Breast epithelium (tissue), 4 donors: ENCODE measurements at regions not wholly inside any gene's neighbourhood (a gene's known extent, or its start where the extent isn't known, plus 50 kb on each side); places are given as distances from the start of the nearest gene placed in this dataset.
"Not testable (repeated sequence)": the region's sequence is repeated elsewhere in the genome, so short reads cannot be mapped to it uniquely, and the experiment has no call there.

Experiments
- DNase-seq, 2 donors: peaks; one replicate each; pipeline ENCODE4 v3.0.0-alpha.2; 2019; ENCODE audit warnings: low spot score in 2 of 2
- H3K27ac ChIP-seq, 2 donors: fragments of 200-600 bp; sonication (generic) in 1 of 2; one replicate each; pipeline ENCODE4 v1.5.1; 2016 to 2019; ENCODE audit warnings: mild to moderate bottlenecking in 1 of 2
- H3K27me3 ChIP-seq, 2 donors: fragments of 200-600 bp; sonication (generic) in 1 of 2; one replicate each; pipeline versions ENCODE4 v1.5.1 to v1.6.0; 2017 to 2019; ENCODE audit warnings: control low read depth in 1 of 2, mild to moderate bottlenecking in 1 of 2
- H3K36me3 ChIP-seq: fragments of 200-600 bp; one replicate; pipeline ENCODE4 v1.5.1; 2019
- H3K4me1 ChIP-seq, 2 donors: fragments of 200-600 bp; sonication (generic); one replicate each; pipeline ENCODE4 v1.5.1; 2016 to 2019; ENCODE audit warnings: control low read depth in 1 of 2
- H3K4me3 ChIP-seq, 3 donors: fragments of 200-600 bp; sonication (generic); 1 replicate in 2 of 3; 2 replicates in 1 of 3; pipeline ENCODE4 v1.5.1; 2016 to 2019; ENCODE audit warnings: mild to moderate bottlenecking in 3 of 3, moderate library complexity in 2 of 3
- H3K9me3 ChIP-seq, 2 donors: fragments of 200-600 bp; sonication (generic) in 1 of 2; one replicate each; pipeline ENCODE4 v1.5.1; 2016 to 2019; ENCODE audit warnings: control low read depth in 1 of 2
- CTCF ChIP-seq, 3 donors: fragments of 450-650 bp; IDR thresholded peaks; one replicate each; pipeline ENCODE4 v1.5.1; 2016 to 2017; ENCODE audit warnings: antibody characterized with exemption in 3 of 3, mild to moderate bottlenecking in 3 of 3, moderate library complexity in 3 of 3
- POLR2A ChIP-seq: fragments of 450-650 bp; IDR thresholded peaks from one replicate; pipeline ENCODE4 v1.6.1; 2016; ENCODE audit warnings: antibody characterized with exemption, mild to moderate bottlenecking, moderate library complexity
- POLR2AphosphoS5 ChIP-seq, 3 donors: sonication (generic); formaldehyde crosslinking; IDR thresholded peaks; one replicate each; pipeline ENCODE4 v1.6.1; 2017; ENCODE audit warnings: antibody characterized with exemption in 3 of 3
- intact Hi-C: fragments of 100-400 bp; cut with DNase I; formaldehyde crosslinking; loops from one replicate; pipeline ENCODE4 v1.15.1; 2023; ENCODE audit warnings: low total_unique reads

DNA sequence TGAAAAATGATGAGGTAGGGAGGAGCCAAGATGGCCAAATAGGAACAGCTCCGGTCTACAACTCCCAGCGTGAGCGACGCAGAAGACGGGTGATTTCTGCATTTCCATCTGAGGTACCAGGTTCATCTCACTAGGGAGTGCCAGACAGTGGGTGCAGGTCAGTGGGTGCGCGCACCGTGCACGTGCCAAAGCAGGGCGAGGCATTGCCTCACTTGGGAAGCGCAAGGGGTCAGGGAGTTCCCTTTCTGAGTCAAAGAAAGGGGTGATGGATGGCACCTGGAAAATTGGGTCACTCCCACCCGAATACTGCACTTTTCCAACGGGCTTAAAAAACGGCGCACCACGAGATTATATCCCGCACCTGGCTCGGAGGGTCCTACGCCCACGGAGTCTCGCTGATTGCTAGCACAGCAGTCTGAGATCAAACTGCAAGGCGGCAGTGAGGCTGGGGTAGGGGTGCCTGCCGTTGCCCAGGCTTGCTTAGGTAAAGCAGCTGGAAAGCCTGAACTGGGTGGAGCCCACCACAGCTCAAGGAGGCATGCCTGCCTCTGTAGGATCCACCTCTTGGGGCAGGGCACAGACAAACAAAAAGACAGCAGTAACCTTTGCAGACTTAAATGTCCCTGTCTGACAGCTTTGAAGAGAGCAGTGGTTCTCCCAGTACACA, 230.5 kb downstream of the GOLGA6L6 start:
- H3K4me3 ChIP-seq, DNase-seq, H3K36me3 ChIP-seq, H3K27me3 ChIP-seq, H3K4me1 ChIP-seq, intact Hi-C loops, H3K27ac ChIP-seq: not testable (repeated sequence)
- H3K9me3 ChIP-seq = peaks cover 4 to 10% of the 10 kb centered on the region in 2 donors

DNA sequence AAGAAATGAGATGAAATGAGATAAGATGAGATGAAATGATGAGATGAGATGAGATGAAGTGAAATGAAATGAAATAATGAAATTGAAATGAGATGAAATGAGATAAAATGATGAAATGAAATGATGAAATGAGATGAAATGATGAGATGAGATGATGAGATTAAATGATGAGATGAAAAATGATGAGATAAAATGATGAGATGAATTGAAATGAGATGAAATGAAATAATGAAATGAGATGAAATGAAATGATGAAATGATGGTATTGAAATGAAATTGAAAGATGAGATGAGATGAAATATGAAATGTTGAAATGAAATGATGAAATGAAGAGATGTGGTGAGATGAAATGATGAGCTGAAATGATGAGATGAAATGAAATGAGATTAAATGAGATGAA, 231.0 kb downstream of the GOLGA6L6 start:
- H3K4me1 ChIP-seq = no peaks in the 10 kb centered on the region
- no peak for DNase-seq
- H3K27me3 ChIP-seq = no peaks in the 10 kb centered on the region
- H3K9me3 ChIP-seq = peaks cover 4 to 6% of the 10 kb centered on the region in 2 donors
- no peaks in the 10 kb centered on the region for H3K36me3 ChIP-seq
- H3K4me3 ChIP-seq = no peak overlapping the region
- no peak for TF ChIP-seq POLR2AphosphoS5 (IDR thresholded peaks at IDR 0.05)
- TF ChIP-seq CTCF (IDR thresholded peaks at IDR 0.05) = no peak
- no peak for TF ChIP-seq POLR2A
- no peak overlapping the region for H3K27ac ChIP-seq
- intact Hi-C loops = no loop called here

DNA sequence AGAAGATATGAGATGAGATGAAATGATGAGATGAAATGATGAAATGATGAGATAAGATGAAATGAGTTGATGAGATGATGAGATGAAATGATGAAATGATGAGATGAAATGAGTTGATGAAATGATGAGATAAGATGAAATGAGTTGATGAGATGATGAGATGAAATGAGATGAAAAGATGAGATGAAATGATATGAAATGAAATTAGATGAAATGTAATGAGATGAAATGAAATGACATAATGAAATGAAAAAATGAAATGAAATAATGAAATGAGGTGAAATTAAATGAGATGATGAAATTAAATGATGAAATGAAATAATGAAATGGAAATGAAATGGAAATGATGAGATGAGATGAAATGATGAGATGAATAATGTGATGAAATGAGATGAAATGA, 231.6 kb downstream of the GOLGA6L6 start:
- H3K9me3 ChIP-seq, intact Hi-C loops, DNase-seq, H3K27ac ChIP-seq, H3K27me3 ChIP-seq, H3K36me3 ChIP-seq, H3K4me1 ChIP-seq, H3K4me3 ChIP-seq: not testable (repeated sequence)

DNA sequence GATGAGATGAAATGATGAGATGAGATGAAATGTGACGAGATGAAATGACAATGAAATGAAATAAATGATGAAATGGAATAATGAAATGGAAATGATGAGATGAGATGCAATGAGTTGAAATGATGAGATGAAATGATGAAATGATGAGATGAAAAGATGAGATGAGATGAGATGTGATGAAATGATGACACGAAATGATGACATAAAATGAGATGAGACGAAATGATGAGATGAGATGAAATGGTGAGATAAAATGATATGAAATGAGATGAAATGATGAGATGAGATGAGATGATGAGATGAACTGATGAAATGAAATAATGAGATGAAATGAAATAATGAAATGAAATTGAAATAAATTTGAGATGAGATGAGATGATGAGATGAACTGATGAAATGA, 232.2 kb downstream of the GOLGA6L6 start:
- H3K9me3 ChIP-seq, H3K36me3 ChIP-seq, intact Hi-C loops: not testable (repeated sequence)

GRCh38 chr15:20308027-20308690, 233.4 kb downstream of the GOLGA6L6 start:
- H3K27me3 ChIP-seq, intact Hi-C loops, H3K4me3 ChIP-seq, H3K36me3 ChIP-seq, H3K4me1 ChIP-seq, H3K9me3 ChIP-seq, H3K27ac ChIP-seq, DNase-seq: not testable (repeated sequence)

More for the DNA sequence above, 232.2 kb downstream of the GOLGA6L6 start:
- H3K4me3 ChIP-seq, H3K27me3 ChIP-seq, DNase-seq, H3K4me1 ChIP-seq, H3K27ac ChIP-seq: not testable (repeated sequence)

DNA sequence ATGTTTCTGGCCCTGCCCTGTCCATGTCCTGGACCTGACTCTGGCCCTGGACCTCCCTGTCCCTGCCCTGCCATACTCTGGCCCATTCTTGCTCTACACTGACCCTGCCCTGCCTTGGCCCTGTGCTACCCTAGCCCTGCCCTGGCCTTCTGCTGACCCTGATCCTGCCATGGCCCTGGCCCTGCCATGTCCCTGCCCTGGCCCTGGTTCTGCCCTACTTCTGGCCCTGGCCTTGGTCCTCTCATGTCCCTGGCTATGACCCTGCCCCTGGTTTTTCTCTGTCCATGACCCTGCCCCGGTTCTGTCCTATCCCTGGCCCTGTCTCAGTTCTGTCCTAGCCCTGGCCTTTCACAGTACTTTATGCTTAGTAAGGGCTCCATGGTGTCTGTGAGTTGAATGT, 234.5 kb downstream of the GOLGA6L6 start:
- H3K36me3 ChIP-seq, DNase-seq, H3K9me3 ChIP-seq, H3K27ac ChIP-seq, H3K4me1 ChIP-seq, H3K4me3 ChIP-seq, H3K27me3 ChIP-seq, intact Hi-C loops: not testable (repeated sequence)

GRCh38 chr15:20306497-20307106, 235.0 kb downstream of the GOLGA6L6 start:
- H3K9me3 ChIP-seq, H3K27me3 ChIP-seq, H3K36me3 ChIP-seq, H3K4me3 ChIP-seq, intact Hi-C loops, H3K4me1 ChIP-seq, H3K27ac ChIP-seq: not testable (repeated sequence)
- DNase-seq = peak in 1 of 2 donors; percentile 14

DNA sequence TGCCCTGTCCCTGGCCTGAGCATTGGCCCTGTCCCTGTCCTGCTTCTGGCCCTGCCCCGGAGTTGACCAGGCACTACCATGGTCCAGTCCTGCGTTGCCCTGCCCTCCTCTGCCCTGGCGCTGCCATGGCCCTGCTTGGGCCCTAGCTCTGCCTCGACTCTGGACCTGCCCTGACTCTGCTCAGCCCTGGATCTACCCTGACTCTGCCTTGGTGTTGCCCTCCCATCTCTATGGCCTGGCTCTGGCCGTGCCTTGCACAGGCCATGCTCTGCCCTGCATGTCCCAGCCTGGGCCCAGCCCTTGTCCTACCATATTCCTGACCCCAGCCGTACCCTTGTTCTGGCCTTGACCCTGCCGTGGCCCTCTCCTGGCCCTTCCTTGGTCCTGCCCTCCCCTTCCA, 235.7 kb downstream of the GOLGA6L6 start:
- H3K27ac ChIP-seq, H3K36me3 ChIP-seq, intact Hi-C loops, H3K4me1 ChIP-seq, H3K4me3 ChIP-seq, H3K27me3 ChIP-seq, H3K9me3 ChIP-seq: not testable (repeated sequence)
- peak in 1 of 2 donors; percentile 13 for DNase-seq

DNA sequence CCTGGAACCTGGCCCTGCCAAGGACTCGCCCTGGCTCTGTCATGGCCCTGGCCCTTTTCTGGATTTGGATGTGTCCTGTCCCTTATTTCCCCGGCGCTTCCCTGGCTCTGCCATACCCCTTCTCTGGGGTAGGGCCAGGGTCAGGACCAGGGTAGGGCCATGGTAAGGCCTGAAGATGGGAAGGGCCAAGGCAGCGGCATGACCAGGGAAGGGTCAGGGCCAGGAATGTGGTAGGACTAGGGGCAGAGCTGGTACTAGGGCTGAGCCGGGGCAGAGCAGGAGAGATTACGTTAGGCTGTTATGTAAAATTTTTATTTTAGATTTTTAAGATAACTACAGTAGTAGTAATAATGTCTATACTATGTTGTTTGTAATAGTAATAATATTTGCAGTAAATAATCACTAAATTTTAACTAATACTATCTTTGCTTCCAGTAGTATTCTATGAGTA, 236.6 kb downstream of the GOLGA6L6 start:
- H3K36me3 ChIP-seq, H3K4me1 ChIP-seq, intact Hi-C loops, H3K27ac ChIP-seq, H3K27me3 ChIP-seq, H3K9me3 ChIP-seq, H3K4me3 ChIP-seq: not testable (repeated sequence)
- peak in 1 of 2 donors; percentile 12 for DNase-seq

DNA sequence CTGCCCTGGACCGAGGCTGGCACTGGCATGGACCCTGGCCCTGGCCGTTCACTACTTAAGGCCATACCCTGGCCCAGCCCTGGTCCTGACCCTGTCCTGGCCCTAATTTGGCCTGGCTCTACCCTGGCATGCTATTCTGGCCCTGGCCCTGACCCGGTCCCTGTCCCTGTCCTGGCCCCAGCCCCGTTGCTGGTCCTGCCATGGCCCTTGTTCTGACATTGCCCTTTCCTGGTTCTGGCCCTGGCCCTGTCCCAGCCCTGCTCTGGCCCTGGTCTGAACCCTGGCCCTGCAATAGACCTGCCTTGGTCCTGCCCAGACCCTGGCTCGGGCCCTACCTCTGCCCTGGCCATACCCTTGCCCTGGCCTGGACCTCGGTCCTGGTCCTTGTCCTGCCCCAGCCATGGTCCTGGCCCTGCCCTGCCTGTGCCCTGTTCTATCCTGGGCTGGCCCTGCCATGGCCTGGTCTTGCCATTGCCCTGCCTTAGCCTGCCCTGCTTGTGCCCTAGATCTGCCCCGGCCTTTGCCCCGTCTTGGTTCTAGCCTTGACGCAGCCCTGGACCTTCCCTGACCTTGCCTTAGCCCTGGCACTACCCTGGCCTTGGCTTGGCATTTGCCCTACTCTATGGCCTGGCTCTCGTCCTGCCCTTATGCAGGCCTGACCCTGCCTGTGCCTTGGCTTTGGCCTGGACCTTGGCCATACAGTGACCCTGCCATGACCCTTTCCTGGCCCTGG, 237.2 kb downstream of the GOLGA6L6 start:
- peak in 1 of 2 donors; percentile 17 for DNase-seq
- H3K36me3 ChIP-seq, H3K27me3 ChIP-seq, H3K27ac ChIP-seq, intact Hi-C loops, H3K4me1 ChIP-seq, H3K4me3 ChIP-seq, H3K9me3 ChIP-seq: not testable (repeated sequence)

- peaks cover 6 to 12% of the 10 kb centered on the region in 2 donors for H3K9me3 ChIP-seq
- peak in 1 of 2 donors; percentile 17 for DNase-seq
- H3K4me3 ChIP-seq, H3K27me3 ChIP-seq, intact Hi-C loops, H3K36me3 ChIP-seq, H3K4me1 ChIP-seq, H3K27ac ChIP-seq: not testable (repeated sequence)
Observed at GRCh38 chr15:20303248-20304171, 238.1 kb downstream of the GOLGA6L6 start.
